HG02798 (cell line): ENCODE measurements at regions not wholly inside any gene's neighbourhood (a gene's known extent, or its start where the extent isn't known, plus 50 kb on each side); places are given as distances from the start of the nearest gene placed in this dataset.
"Not testable (repeated sequence)": the region's sequence is repeated elsewhere in the genome, so short reads cannot be mapped to it uniquely, and the experiment has no call there.

Experiments
- ATAC-seq: cut with Tn5 transposase; IDR thresholded peaks from one replicate; pipeline ENCODE4 v1.9.1; 2021; ENCODE audit warnings: mild to moderate bottlenecking; ENCODE audit not compliant: unreplicated experiment, poor library complexity

DNA sequence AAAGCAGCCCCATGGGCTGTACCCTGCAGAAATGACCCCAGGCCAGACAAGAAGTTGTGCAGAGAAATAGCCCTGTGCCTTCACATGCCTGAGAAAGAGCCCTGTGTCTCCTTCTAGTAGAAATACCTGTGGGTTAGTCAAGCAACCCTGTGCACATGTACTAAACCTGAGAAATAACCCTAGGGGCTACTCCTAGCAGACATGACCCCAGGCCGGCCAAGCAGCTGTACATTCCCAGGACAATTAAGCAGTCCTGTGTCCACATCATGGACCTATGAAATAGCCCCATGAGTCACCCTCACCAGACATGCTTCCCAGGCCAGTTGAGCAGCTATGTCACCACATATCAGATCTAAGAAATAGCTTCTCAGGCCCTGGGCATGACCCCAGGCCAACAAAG, 519.7 kb upstream of the CA10 start:
- no peak for ATAC-seq

GRCh38 chr17:52674686-52675085, 516.2 kb upstream of the CA10 start:
- ATAC-seq = no peak

- no peak for ATAC-seq
These were observed 515.3 kb upstream of the CA10 start for GRCh38 chr17:52673791-52674190.

- ATAC-seq = no peak
These were observed 507.8 kb upstream of the CA10 start for GRCh38 chr17:52666264-52666663.

GRCh38 chr17:52660692-52661091, 502.2 kb upstream of the CA10 start:
- no peak for ATAC-seq

GRCh38 chr17:52653014-52653413, 494.5 kb upstream of the CA10 start:
- no peak for ATAC-seq

GRCh38 chr17:52648995-52649394, 490.5 kb upstream of the CA10 start:
- no peak for ATAC-seq

- no peak for ATAC-seq
These were observed 488.9 kb upstream of the CA10 start for GRCh38 chr17:52647411-52647810.

DNA sequence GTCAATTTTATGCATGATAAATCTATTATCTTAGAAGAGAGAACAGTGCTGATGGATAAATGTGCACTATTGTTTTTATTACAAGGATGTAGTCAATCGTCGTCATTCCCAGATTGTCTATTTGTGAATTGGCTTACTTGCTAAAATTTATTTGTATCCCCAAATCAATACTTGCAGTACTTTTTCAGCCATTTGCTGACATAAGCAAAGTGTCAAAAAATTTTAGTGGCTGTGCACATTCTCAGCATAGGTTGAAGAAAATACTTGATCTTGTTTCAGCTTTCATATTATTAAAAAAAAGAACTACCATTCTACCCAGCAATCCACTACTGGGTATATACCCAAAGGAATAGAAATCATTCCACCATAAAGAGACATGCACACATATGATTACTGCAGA, 477.9 kb upstream of the CA10 start:
- ATAC-seq = no peak

DNA sequence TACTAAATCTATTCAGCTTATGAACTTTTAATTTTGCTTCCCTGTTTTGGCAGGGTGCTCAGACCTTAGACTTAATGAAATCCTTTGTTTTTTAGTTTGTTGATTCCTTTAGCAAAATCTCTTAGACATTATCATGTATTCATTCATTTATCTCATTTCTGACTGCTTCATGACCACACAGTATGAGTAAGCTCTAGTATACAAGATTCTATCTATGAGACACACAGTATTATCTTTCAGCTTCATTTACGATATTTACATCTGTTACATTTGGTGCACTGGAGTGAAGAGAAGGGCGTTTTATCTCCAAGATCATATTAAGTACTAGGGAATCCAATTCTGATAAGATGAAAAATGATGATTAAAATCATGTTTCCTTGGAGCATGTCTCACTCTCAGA, 448.1 kb upstream of the CA10 start:
- ATAC-seq = no peak

- ATAC-seq = no peak
These were observed 447.6 kb upstream of the CA10 start for GRCh38 chr17:52606098-52606497.

DNA sequence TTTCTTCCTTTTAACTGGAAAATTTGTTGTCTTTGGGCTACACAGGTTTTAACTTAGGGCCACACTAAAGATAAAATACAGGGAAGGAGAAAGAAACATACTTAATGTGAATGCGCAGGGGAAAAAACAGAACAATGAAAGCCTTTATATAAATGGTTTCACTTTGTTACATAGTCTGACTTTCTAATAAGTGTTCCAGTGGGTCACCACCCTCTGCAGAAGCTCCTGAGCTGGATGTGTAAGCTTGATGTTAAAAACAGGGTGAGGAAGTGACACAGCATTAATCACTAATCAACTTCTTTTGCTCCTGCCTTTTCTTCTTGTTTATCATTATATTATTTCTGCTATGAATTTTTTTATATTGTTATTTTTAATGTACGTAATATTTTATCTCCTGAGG, 445.6 kb upstream of the CA10 start:
- no peak for ATAC-seq

GRCh38 chr17:52597452-52598215, 439.1 kb upstream of the CA10 start:
- not testable (repeated sequence) for ATAC-seq

GRCh38 chr17:52594516-52594915, 436.0 kb upstream of the CA10 start:
- no peak for ATAC-seq

DNA sequence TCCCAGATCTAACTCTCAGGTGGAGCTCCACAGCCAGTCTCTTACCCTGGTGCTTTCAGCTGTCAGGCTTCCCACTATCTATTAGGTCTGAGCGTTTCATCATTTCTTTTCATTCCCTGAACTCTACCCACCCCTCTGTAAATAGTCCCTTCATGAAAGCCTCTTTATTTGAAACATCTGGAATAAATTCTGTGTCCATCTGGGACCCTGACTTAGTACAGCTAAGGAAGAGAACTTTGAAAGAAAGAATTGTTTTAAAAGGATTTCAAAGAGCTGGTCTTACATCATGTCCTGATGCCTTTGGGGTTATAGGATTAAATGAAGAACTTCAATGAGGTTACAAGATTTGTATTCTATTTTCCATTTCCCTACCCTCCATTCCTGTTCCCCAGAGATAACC, 388.5 kb upstream of the CA10 start:
- ATAC-seq = no peak

DNA sequence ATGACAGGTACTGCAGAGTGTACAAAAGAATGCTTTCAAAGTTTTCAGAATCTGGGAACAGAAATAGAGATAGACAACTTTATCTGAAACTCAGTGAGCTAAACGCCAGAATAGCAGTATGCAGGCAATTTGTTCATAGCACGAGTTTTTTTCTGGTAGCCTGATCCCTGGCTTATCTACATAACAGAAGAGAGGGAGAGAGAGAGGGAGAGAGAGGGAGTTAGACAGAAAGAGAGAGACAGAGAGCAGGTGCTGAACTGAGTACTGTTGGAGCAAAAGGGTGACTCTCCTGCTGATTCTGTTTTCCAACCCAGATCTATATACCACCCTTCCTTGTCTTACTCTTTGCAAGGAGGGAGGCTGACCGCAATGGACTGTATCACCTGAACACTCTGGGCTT, 388.0 kb upstream of the CA10 start:
- ATAC-seq = no peak

GRCh38 chr17:52537421-52537820, 378.9 kb upstream of the CA10 start:
- no peak for ATAC-seq

- ATAC-seq = no peak
These were observed 378.0 kb upstream of the CA10 start for GRCh38 chr17:52536489-52536888.

- no peak for ATAC-seq
These were observed 373.9 kb upstream of the CA10 start for GRCh38 chr17:52532373-52532772.

- ATAC-seq = no peak
These were observed 365.7 kb upstream of the CA10 start for GRCh38 chr17:52524096-52524637.

GRCh38 chr17:52517176-52517575, 358.7 kb upstream of the CA10 start:
- no peak for ATAC-seq

GRCh38 chr17:52515927-52516326, 357.4 kb upstream of the CA10 start:
- no peak for ATAC-seq
